Thymus (tissue), 11 donors: ENCODE measurements at regions not wholly inside any gene's neighbourhood (a gene's known extent, or its start where the extent isn't known, plus 50 kb on each side); places are given as distances from the start of the nearest gene placed in this dataset.
"Not testable (repeated sequence)": the region's sequence is repeated elsewhere in the genome, so short reads cannot be mapped to it uniquely, and the experiment has no call there.

Experiments used
- DNase-seq, 9 donors: peaks; one replicate each; pipeline ENCODE4 v3.0.0-alpha.2; 2013; ENCODE audit warnings: low spot score in 9 of 9, low read depth in 6 of 9, missing footprints in 1 of 9
- H3K27ac ChIP-seq, 2 donors: one replicate each; pipeline ENCODE4 v1.5.1; 2013; ENCODE audit warnings: control low read depth in 1 of 2, low read depth in 1 of 2, low read length in 1 of 2, mild to moderate bottlenecking in 1 of 2, moderate library complexity in 1 of 2
- H3K27me3 ChIP-seq, 2 donors: one replicate each; pipeline ENCODE4 v1.5.1; 2013; ENCODE audit warnings: low read length in 1 of 2; ENCODE audit not compliant: control insufficient read depth in 2 of 2, insufficient read depth in 1 of 2
- H3K36me3 ChIP-seq, 2 donors: one replicate each; pipeline ENCODE4 v1.5.1; 2013; ENCODE audit warnings: low read length in 1 of 2, mild to moderate bottlenecking in 1 of 2, moderate library complexity in 1 of 2; ENCODE audit not compliant: control insufficient read depth in 2 of 2, insufficient read depth in 2 of 2
- H3K4me1 ChIP-seq, 2 donors: one replicate each; pipeline ENCODE4 v1.5.1; 2013; ENCODE audit warnings: low read length in 2 of 2; ENCODE audit not compliant: control insufficient read depth in 2 of 2, insufficient read depth in 2 of 2
- H3K4me3 ChIP-seq, 2 donors: one replicate each; pipeline ENCODE4 v1.5.1; 2013; ENCODE audit warnings: low read length in 2 of 2, control low read depth in 1 of 2, mild to moderate bottlenecking in 1 of 2
- H3K9me3 ChIP-seq, 2 donors: one replicate each; pipeline ENCODE4 v1.5.1; 2013; ENCODE audit warnings: low read length in 1 of 2, mild to moderate bottlenecking in 1 of 2; ENCODE audit not compliant: control insufficient read depth in 2 of 2, insufficient read depth in 1 of 2
- WGBS: extraction: QIAGEN DNeasy Blood & Tissue Kit; methylation state at CpG from one replicate; pipeline ENCODE4 v1.1.7; 2013; 5-methylcytosine and 5-hydroxymethylcytosine counted together
- donor health status: healthy.

GRCh38 chr15:87680208-87680607 lies 576.3 kb downstream of the NTRK3 start:
- no peaks in the 10 kb centered on the region for H3K27me3 ChIP-seq
- H3K4me3 ChIP-seq: no peak overlapping the region
- no peaks in the 10 kb centered on the region for H3K36me3 ChIP-seq
- DNase-seq: no peak
- peaks cover 0 to 1% of the 10 kb centered on the region in 2 donors for H3K9me3 ChIP-seq
- no peaks in the 10 kb centered on the region for H3K4me1 ChIP-seq
- WGBS: 94% methylated on average over 1 of the region's 1 CpG
- H3K27ac ChIP-seq: no peak overlapping the region

GRCh38 chr15:87675271-87675670 lies 581.3 kb downstream of the NTRK3 start:
- Histone ChIP-seq H3K27ac (no peak overlapping the region), H3K27me3 (no peaks in the 10 kb centered on the region), H3K4me1 (no peaks in the 10 kb centered on the region), H3K4me3 (no peak overlapping the region), H3K9me3 (no peaks in the 10 kb centered on the region), H3K36me3 (no peaks in the 10 kb centered on the region)
- DNase-seq: no peak
- 86% methylated on average over 5 of the region's 5 CpGs for WGBS

GRCh38 chr15:87672309-87673288 lies 583.9 kb downstream of the NTRK3 start:
- Histone ChIP-seq H3K36me3 (no peaks in the 10 kb centered on the region), H3K4me3 (no peak overlapping the region), H3K27me3 (no peaks in the 10 kb centered on the region), H3K9me3 (no peaks in the 10 kb centered on the region), H3K4me1 (no peaks in the 10 kb centered on the region), H3K27ac (no peak overlapping the region)
- WGBS: 71% methylated on average over 8 of the region's 8 CpGs
- no peak for DNase-seq

GRCh38 chr15:87671289-87671688 lies 585.2 kb downstream of the NTRK3 start:
- no peaks in the 10 kb centered on the region for H3K4me1 ChIP-seq
- H3K4me3 ChIP-seq: no peak overlapping the region

GRCh38 chr15:87669846-87670245 lies 586.7 kb downstream of the NTRK3 start:
- H3K4me3 ChIP-seq: no peak overlapping the region
- H3K27me3 ChIP-seq: no peaks in the 10 kb centered on the region
- H3K36me3 ChIP-seq: no peaks in the 10 kb centered on the region
- H3K9me3 ChIP-seq: no peaks in the 10 kb centered on the region
- 83% methylated on average over 6 of the region's 6 CpGs for WGBS
- no peaks in the 10 kb centered on the region for H3K4me1 ChIP-seq
- H3K27ac ChIP-seq: no peak overlapping the region
- DNase-seq: no peak

More at GRCh38 chr15:87671289-87671688, 585.2 kb downstream of the NTRK3 start:
- H3K9me3 ChIP-seq: no peaks in the 10 kb centered on the region
- 63% methylated on average over 5 of the region's 5 CpGs for WGBS
- H3K27ac ChIP-seq: no peak overlapping the region
- no peak for DNase-seq
- H3K27me3 ChIP-seq: no peaks in the 10 kb centered on the region
- no peaks in the 10 kb centered on the region for H3K36me3 ChIP-seq

GRCh38 chr15:87668768-87669564 lies 587.6 kb downstream of the NTRK3 start:
- not testable (repeated sequence) for H3K4me1 ChIP-seq, H3K27me3 ChIP-seq, H3K27ac ChIP-seq, H3K4me3 ChIP-seq, H3K36me3 ChIP-seq, DNase-seq, H3K9me3 ChIP-seq
- 96% methylated on average over 8 of the region's 8 CpGs for WGBS

- DNase-seq: no peak
- Histone ChIP-seq H3K27me3 (no peaks in the 10 kb centered on the region), H3K9me3 (peaks cover 1 to 11% of the 10 kb centered on the region in 2 donors), H3K27ac (no peak overlapping the region), H3K4me1 (no peaks in the 10 kb centered on the region), H3K4me3 (no peak overlapping the region), H3K36me3 (no peaks in the 10 kb centered on the region)
- 97% methylated on average over 3 of the region's 3 CpGs for WGBS
These were observed 588.9 kb downstream of the NTRK3 start for GRCh38 chr15:87667643-87668042.

- no peaks in the 10 kb centered on the region for H3K4me1 ChIP-seq
- DNase-seq: no peak
- H3K9me3 ChIP-seq: peaks cover 1 to 11% of the 10 kb centered on the region in 2 donors
- no peaks in the 10 kb centered on the region for H3K36me3 ChIP-seq
- H3K27me3 ChIP-seq: no peaks in the 10 kb centered on the region
- H3K27ac ChIP-seq: no peak overlapping the region
- whole genome bisulfite sequencing: 95% methylated on average over 6 of the region's 6 CpGs
- H3K4me3 ChIP-seq: no peak overlapping the region
These were observed 594.0 kb downstream of the NTRK3 start for GRCh38 chr15:87662575-87662974.
